Breast epithelium (tissue), 4 donors: ENCODE measurements at regions not wholly inside any gene's neighbourhood (a gene's known extent, or its start where the extent isn't known, plus 50 kb on each side); places are given as distances from the start of the nearest gene placed in this dataset.
"Not testable (repeated sequence)": the region's sequence is repeated elsewhere in the genome, so short reads cannot be mapped to it uniquely, and the experiment has no call there.

ENCODE experiments used
- DNase-seq, 2 donors: peaks; one replicate each; pipeline ENCODE4 v3.0.0-alpha.2; 2019; ENCODE audit warnings: low spot score in 2 of 2
- H3K27ac ChIP-seq, 2 donors: fragments of 200-600 bp; sonication (generic) in 1 of 2; one replicate each; pipeline ENCODE4 v1.5.1; 2016 to 2019; ENCODE audit warnings: mild to moderate bottlenecking in 1 of 2
- H3K27me3 ChIP-seq, 2 donors: fragments of 200-600 bp; sonication (generic) in 1 of 2; one replicate each; pipeline versions ENCODE4 v1.5.1 to v1.6.0; 2017 to 2019; ENCODE audit warnings: control low read depth in 1 of 2, mild to moderate bottlenecking in 1 of 2
- H3K36me3 ChIP-seq: fragments of 200-600 bp; one replicate; pipeline ENCODE4 v1.5.1; 2019
- H3K4me1 ChIP-seq, 2 donors: fragments of 200-600 bp; sonication (generic); one replicate each; pipeline ENCODE4 v1.5.1; 2016 to 2019; ENCODE audit warnings: control low read depth in 1 of 2
- H3K4me3 ChIP-seq, 3 donors: fragments of 200-600 bp; sonication (generic); 1 replicate in 2 of 3; 2 replicates in 1 of 3; pipeline ENCODE4 v1.5.1; 2016 to 2019; ENCODE audit warnings: mild to moderate bottlenecking in 3 of 3, moderate library complexity in 2 of 3
- H3K9me3 ChIP-seq, 2 donors: fragments of 200-600 bp; sonication (generic) in 1 of 2; one replicate each; pipeline ENCODE4 v1.5.1; 2016 to 2019; ENCODE audit warnings: control low read depth in 1 of 2
- POLR2A ChIP-seq: fragments of 450-650 bp; IDR thresholded peaks from one replicate; pipeline ENCODE4 v1.6.1; 2016; ENCODE audit warnings: antibody characterized with exemption, mild to moderate bottlenecking, moderate library complexity
- POLR2AphosphoS5 ChIP-seq, 3 donors: sonication (generic); formaldehyde crosslinking; IDR thresholded peaks; one replicate each; pipeline ENCODE4 v1.6.1; 2017; ENCODE audit warnings: antibody characterized with exemption in 3 of 3
- intact Hi-C: fragments of 100-400 bp; cut with DNase I; formaldehyde crosslinking; loops from one replicate; pipeline ENCODE4 v1.15.1; 2023; ENCODE audit warnings: low total_unique reads
- TF ChIP-seq, protein P1 (sequence below), 3 donors: fragments of 450-650 bp; IDR thresholded peaks; one replicate each; pipeline ENCODE4 v1.5.1; 2016 to 2017; ENCODE audit warnings: antibody characterized with exemption in 3 of 3, mild to moderate bottlenecking in 3 of 3, moderate library complexity in 3 of 3

DNA sequence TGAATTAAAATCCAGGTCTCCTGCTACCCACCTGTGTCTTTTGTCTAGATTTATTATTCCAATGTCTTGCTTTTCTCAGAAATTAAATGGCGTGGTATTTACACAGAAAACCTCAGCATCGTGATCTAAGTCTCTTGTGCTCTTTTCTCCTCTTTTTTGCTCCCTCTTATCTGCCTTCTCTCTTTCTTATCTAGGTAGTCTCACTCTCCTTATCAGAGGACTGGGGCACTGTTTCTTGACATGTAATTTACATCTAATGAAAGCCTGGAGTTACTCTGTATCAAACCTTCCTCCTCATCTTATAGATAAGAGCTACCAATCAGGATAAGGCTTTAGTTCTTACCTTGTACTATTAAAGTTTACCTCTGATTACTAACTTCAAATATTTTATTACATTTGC lies 933.8 kb downstream of the TLE1 start:
- intact Hi-C loops = no loop called here
- DNase-seq = no peak
- no peaks in the 10 kb centered on the region for H3K9me3 ChIP-seq
- no peaks in the 10 kb centered on the region for H3K4me1 ChIP-seq
- H3K36me3 ChIP-seq = no peaks in the 10 kb centered on the region
- no peak overlapping the region for H3K27ac ChIP-seq
- TF ChIP-seq, protein P1, sequence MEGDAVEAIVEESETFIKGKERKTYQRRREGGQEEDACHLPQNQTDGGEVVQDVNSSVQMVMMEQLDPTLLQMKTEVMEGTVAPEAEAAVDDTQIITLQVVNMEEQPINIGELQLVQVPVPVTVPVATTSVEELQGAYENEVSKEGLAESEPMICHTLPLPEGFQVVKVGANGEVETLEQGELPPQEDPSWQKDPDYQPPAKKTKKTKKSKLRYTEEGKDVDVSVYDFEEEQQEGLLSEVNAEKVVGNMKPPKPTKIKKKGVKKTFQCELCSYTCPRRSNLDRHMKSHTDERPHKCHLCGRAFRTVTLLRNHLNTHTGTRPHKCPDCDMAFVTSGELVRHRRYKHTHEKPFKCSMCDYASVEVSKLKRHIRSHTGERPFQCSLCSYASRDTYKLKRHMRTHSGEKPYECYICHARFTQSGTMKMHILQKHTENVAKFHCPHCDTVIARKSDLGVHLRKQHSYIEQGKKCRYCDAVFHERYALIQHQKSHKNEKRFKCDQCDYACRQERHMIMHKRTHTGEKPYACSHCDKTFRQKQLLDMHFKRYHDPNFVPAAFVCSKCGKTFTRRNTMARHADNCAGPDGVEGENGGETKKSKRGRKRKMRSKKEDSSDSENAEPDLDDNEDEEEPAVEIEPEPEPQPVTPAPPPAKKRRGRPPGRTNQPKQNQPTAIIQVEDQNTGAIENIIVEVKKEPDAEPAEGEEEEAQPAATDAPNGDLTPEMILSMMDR (IDR thresholded peaks at IDR 0.05) = no peak
- TF ChIP-seq POLR2AphosphoS5 (IDR thresholded peaks at IDR 0.05) (no peak), POLR2A (no peak)
- no peaks in the 10 kb centered on the region for H3K27me3 ChIP-seq
- H3K4me3 ChIP-seq = no peak overlapping the region

DNA sequence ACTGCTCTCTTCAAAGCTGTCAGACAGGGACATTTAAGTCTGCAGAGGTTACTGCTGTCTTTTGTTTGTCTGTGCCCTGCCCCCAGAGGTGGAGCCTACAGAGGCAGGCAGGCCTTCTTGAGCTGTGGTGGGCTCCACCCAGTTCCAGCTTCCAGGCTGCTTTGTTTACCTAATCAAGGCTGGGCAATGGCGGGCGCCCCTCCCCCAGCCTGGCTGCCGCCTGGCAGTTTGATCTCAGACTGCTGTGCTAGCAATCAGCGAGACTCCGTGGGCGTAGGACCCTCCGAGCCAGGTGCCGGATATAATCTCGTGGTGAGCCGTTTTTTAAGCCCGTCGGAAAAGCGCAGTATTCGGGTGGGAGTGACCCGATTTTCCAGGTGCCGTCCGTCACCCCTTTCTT lies 942.3 kb downstream of the TLE1 start:
- not testable (repeated sequence) for H3K4me3 ChIP-seq, H3K4me1 ChIP-seq, H3K36me3 ChIP-seq, DNase-seq, H3K9me3 ChIP-seq, H3K27ac ChIP-seq, H3K27me3 ChIP-seq
- intact Hi-C loops = loop anchor here (5.0 kb wide), 1 partner anchor 125 kb away; no protein-coding TSS in a partner anchor

GRCh38 chr9:80732506-80732905 lies 956.8 kb downstream of the TLE1 start:
- no peak for DNase-seq
- Histone ChIP-seq H3K4me3 (no peak overlapping the region), H3K27ac (no peak overlapping the region), H3K27me3 (no peaks in the 10 kb centered on the region), H3K4me1 (no peaks in the 10 kb centered on the region), H3K9me3 (peaks cover 0 to 4% of the 10 kb centered on the region in 2 donors), H3K36me3 (no peaks in the 10 kb centered on the region)
- intact Hi-C loops = no loop called here
- TF ChIP-seq POLR2A (no peak), POLR2AphosphoS5 (IDR thresholded peaks at IDR 0.05) (no peak)
- TF ChIP-seq, protein P1 (IDR thresholded peaks at IDR 0.05) = no peak

DNA sequence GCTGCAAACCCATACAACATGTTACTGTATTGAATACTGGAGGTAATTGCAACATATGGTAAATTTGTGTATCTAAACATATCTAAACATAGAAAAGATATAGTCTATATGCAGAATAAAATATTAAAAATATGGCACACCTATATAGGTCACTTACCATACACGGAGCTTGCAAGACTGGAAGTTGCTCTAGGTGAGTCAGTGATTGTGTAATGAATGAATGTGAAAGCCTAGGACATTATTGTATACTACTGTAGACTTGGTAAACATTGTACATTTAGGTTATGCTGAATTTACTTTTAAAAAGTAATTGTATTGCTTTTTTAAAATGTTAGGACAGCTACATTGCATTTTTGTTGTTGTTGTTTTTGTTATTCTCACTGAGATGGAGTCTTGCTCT lies 968.8 kb downstream of the TLE1 start:
- no peaks in the 10 kb centered on the region for H3K27me3 ChIP-seq
- intact Hi-C loops = no loop called here
- H3K4me1 ChIP-seq = no peaks in the 10 kb centered on the region
- DNase-seq = no peak
- TF ChIP-seq POLR2AphosphoS5 (IDR thresholded peaks at IDR 0.05) (no peak), POLR2A (no peak)
- TF ChIP-seq, protein P1 (IDR thresholded peaks at IDR 0.05) = no peak
- H3K4me3 ChIP-seq = no peak overlapping the region
- no peaks in the 10 kb centered on the region for H3K36me3 ChIP-seq
- H3K27ac ChIP-seq = no peak overlapping the region
- H3K9me3 ChIP-seq = peaks cover 4 to 9% of the 10 kb centered on the region in 2 donors

GRCh38 chr9:80707120-80707519 lies 982.2 kb downstream of the TLE1 start:
- Histone ChIP-seq H3K4me1 (no peaks in the 10 kb centered on the region), H3K36me3 (no peaks in the 10 kb centered on the region), H3K4me3 (no peak overlapping the region), H3K27ac (no peak overlapping the region), H3K27me3 (no peaks in the 10 kb centered on the region), H3K9me3 (peaks cover 0 to 10% of the 10 kb centered on the region in 2 donors)
- no peak for TF ChIP-seq POLR2AphosphoS5 (IDR thresholded peaks at IDR 0.05)
- no peak for TF ChIP-seq POLR2A
- TF ChIP-seq, protein P1 (IDR thresholded peaks at IDR 0.05) = no peak
- DNase-seq = no peak
- intact Hi-C loops = no loop called here

GRCh38 chr9:80701061-80701460 lies 988.3 kb downstream of the TLE1 start:
- intact Hi-C loops = no loop called here
- no peak for DNase-seq
- H3K27ac ChIP-seq = no peak overlapping the region
- H3K4me1 ChIP-seq = no peaks in the 10 kb centered on the region
- H3K4me3 ChIP-seq = no peak overlapping the region
- TF ChIP-seq POLR2A (no peak), POLR2AphosphoS5 (IDR thresholded peaks at IDR 0.05) (no peak)
- TF ChIP-seq, protein P1 (IDR thresholded peaks at IDR 0.05) = no peak
- no peaks in the 10 kb centered on the region for H3K9me3 ChIP-seq
- no peaks in the 10 kb centered on the region for H3K27me3 ChIP-seq
- no peaks in the 10 kb centered on the region for H3K36me3 ChIP-seq
